HepG2 (cell line): ENCODE measurements at regions not wholly inside any gene's neighbourhood (a gene's known extent, or its start where the extent isn't known, plus 50 kb on each side); places are given as distances from the start of the nearest gene placed in this dataset.

ENCODE experiments used
- ATAC-seq: fragments of 200-7000 bp; cut with Tn5 transposase; 3 replicates; pipeline ENCODE4 v1.9.1; 2020; ENCODE audit warnings: mild to moderate bottlenecking, moderate library complexity
- BruUV-seq: library from RNA; stranded (reverse); fragments of 400-500 nt; replicated peaks from 2 replicates; lab custom pipeline; 2021; lab: Mats Ljungman, UMichigan
- CTCF ChIA-PET: fragments of 300-600 bp; formaldehyde crosslinking; extraction: SDS; loops from one replicate; lab custom pipeline; 2021; ENCODE audit warnings: low total read pairs, inconsistent platforms, low intra/inter-chr PET ratio; lab: Yijun Ruan, JAX
- POLR2A ChIA-PET: fragments of 350-600 bp; sonication (Branson Sonifier 250); formaldehyde crosslinking; loops from one replicate; lab custom pipeline; 2020; ENCODE audit warnings: antibody characterized with exemption, inconsistent platforms; lab: Yijun Ruan, JAX
- DNase-seq: peaks from one replicate; pipeline ENCODE4 v3.0.0-alpha.2; 2015; ENCODE audit warnings: low spot score
- FAIRE-seq: peaks from 3 replicates; lab custom pipeline; 2011; peaks lifted over from hg19 to GRCh38; lab: Jason Lieb, UNC
- H2AFZ ChIP-seq: one replicate; pipeline ENCODE4 v1.6.1; 2011; ENCODE audit warnings: low read length, inconsistent platforms
- H3K27ac ChIP-seq: fragments of 300-600 bp; 3 replicates; pipeline ENCODE4 v1.8.0; 2011; ENCODE audit warnings: mixed run types, mild to moderate bottlenecking, mixed read lengths, low read length, inconsistent platforms; ENCODE audit not compliant: insufficient read depth; ENCODE audit errors: extremely low read length
- H3K27me3 ChIP-seq, 2 experiments: fragments of 200-600 bp in 1 of 2; 2 replicates in 1 of 2; 3 replicates in 1 of 2; pipeline versions ENCODE4 v1.6.0 to v1.8.0; 2011; ENCODE audit warnings: low read length in 2 of 2, mild to moderate bottlenecking in 2 of 2, moderate library complexity in 2 of 2, inconsistent platforms in 1 of 2; ENCODE audit not compliant: insufficient read depth in 2 of 2, control insufficient read depth in 1 of 2
- H3K36me3 ChIP-seq, 2 experiments: fragments of 200-600 bp in 1 of 2; replicated peaks in 1 of 2; 2 replicates in 1 of 2; 3 replicates in 1 of 2; pipeline versions ENCODE4 v1.5.1 to v1.8.0; 2011; ENCODE audit warnings: low read length in 2 of 2, inconsistent platforms in 1 of 2; ENCODE audit not compliant: insufficient read depth in 2 of 2, control insufficient read depth in 1 of 2
- H3K4me1 ChIP-seq: 2 replicates; pipeline ENCODE4 v1.5.1; 2012; ENCODE audit warnings: low read length, inconsistent platforms; ENCODE audit not compliant: insufficient read depth
- H3K4me2 ChIP-seq: 2 replicates; pipeline ENCODE4 v1.6.0; 2011; ENCODE audit warnings: low read depth, low read length, inconsistent platforms
- H3K4me3 ChIP-seq, 3 experiments: fragments of 200-600 bp in 1 of 3; sonication (generic), shearing (Covaris generic) in 1 of 3; replicated peaks in 1 of 3; 2 replicates each; pipeline ENCODE4 v1.5.1; 2011 to 2016; ENCODE audit warnings: low read length in 3 of 3, inconsistent platforms in 2 of 3, low read depth in 2 of 3, mild to moderate bottlenecking in 2 of 3, control low read depth in 1 of 3, mixed read lengths in 1 of 3; ENCODE audit not compliant: insufficient read depth in 1 of 3
- H3K79me2 ChIP-seq: one replicate; pipeline ENCODE4 v1.6.1; 2011; ENCODE audit warnings: low read length, inconsistent platforms; ENCODE audit not compliant: insufficient read depth
- H3K9ac ChIP-seq: 2 replicates; pipeline ENCODE4 v1.6.0; 2011; ENCODE audit warnings: mild to moderate bottlenecking, low read depth, low read length, inconsistent platforms; ENCODE audit not compliant: insufficient read depth
- H3K9me3 ChIP-seq: 2 replicates; pipeline ENCODE4 v1.5.1; 2012; ENCODE audit warnings: mild to moderate bottlenecking, low read length
- H4K20me1 ChIP-seq: 2 replicates; pipeline ENCODE4 v1.6.0; 2011; ENCODE audit warnings: inconsistent platforms, mild to moderate bottlenecking, low read length, moderate library complexity; ENCODE audit not compliant: insufficient read depth
- GTF2F1 ChIP-seq: fragments of 150-350 bp; IDR thresholded peaks from 2 replicates; pipeline ENCODE4 v1.6.1; 2014; ENCODE audit warnings: low read length
- SIN3B ChIP-seq: fragments of 150-350 bp; IDR thresholded peaks from 2 replicates; pipeline ENCODE4 v1.6.1; 2014; ENCODE audit warnings: low read length
- SNAPC4 ChIP-seq: sonication (generic); formaldehyde crosslinking; IDR thresholded peaks from 2 replicates; pipeline ENCODE4 v1.4.0; 2020; ENCODE audit warnings: mild to moderate bottlenecking, missing genetic modification reagents
- ZNF33B ChIP-seq: sonication (generic); formaldehyde crosslinking; IDR thresholded peaks from 2 replicates; pipeline ENCODE4 v1.5.1; 2020; ENCODE audit warnings: mild to moderate bottlenecking, missing genetic modification reagents
- ZNF687 ChIP-seq: sonication (generic); formaldehyde crosslinking; IDR thresholded peaks from 2 replicates; pipeline ENCODE4 v1.5.1; 2020; ENCODE audit warnings: mild to moderate bottlenecking, missing genetic modification reagents, moderate library complexity
- WGBS: methylation state at CpG from one replicate; pipeline ENCODE4 v1.1.6; 2017; ENCODE audit warnings: low lambda C conversion rate; 5-methylcytosine and 5-hydroxymethylcytosine counted together
- in situ Hi-C: cut with HindIII; loops from 2 replicates; pipeline ENCODE4 v1.10.0; 2017; ENCODE audit warnings: low pct_unique_long_range_greater_than_20kb; ENCODE audit not compliant: extremely low pct_ligation_motif_present
- intact Hi-C: fragments of 100-400 bp; cut with micrococcal nuclease; formaldehyde crosslinking; loops from one replicate; pipeline ENCODE4 v1.10.0; 2022; ENCODE audit not compliant: unreplicated experiment

- ATAC-seq: no peak
- DNase-seq: no peak
- no TSS peak for BruUV-seq
- no peaks in the 10 kb centered on the region; a peak in 1 of 5 replicates for H3K27me3 ChIP-seq
- H3K9me3 ChIP-seq: peaks cover 27% of the 10 kb centered on the region
- TF ChIP-seq SNAPC4 (CRISPR knock-in tag): no peak
- TF ChIP-seq GTF2F1: no peak
- TF ChIP-seq SIN3B: no peak
- TF ChIP-seq ZNF687: no peak
- TF ChIP-seq ZNF33B (CRISPR knock-in tag): no peak
- ChIA-PET CTCF (no interaction called here), POLR2A (no interaction called here)
- H3K27ac ChIP-seq: no peak overlapping the region
- FAIRE-seq: no peak
- no peaks in the 10 kb centered on the region for H3K4me1 ChIP-seq
- in situ Hi-C loops: no loop called here
- H3K79me2 ChIP-seq: no peaks in the 10 kb centered on the region
- no peak overlapping the region for H3K4me2 ChIP-seq
- no peak overlapping the region for H3K4me3 ChIP-seq
- H3K9ac ChIP-seq: no peak overlapping the region
- H3K36me3 ChIP-seq: no peaks in the 10 kb centered on the region
- H2AFZ ChIP-seq: no peak overlapping the region
- intact Hi-C loops: no loop called here
- 8% methylated on average over 8 of the region's 8 CpGs for WGBS
- H4K20me1 ChIP-seq: no peaks in the 10 kb centered on the region
Measured at GRCh38 chr13:103866048-103866447, 799.8 kb upstream of the SLC10A2 start.
